ES-I3 (cell line): ENCODE measurements at regions not wholly inside any gene's neighbourhood (a gene's known extent, or its start where the extent isn't known, plus 50 kb on each side); places are given as distances from the start of the nearest gene placed in this dataset.
"Not testable (repeated sequence)": the region's sequence is repeated elsewhere in the genome, so short reads cannot be mapped to it uniquely, and the experiment has no call there.

Experiments used
- H3K36me3 ChIP-seq: 2 replicates; pipeline ENCODE4 v1.6.1; 2013; ENCODE audit warnings: mild to moderate bottlenecking, low read length, control low read depth, moderate library complexity; ENCODE audit not compliant: insufficient read depth
- H3K4me1 ChIP-seq: 2 replicates; pipeline ENCODE4 v1.6.1; 2013; ENCODE audit warnings: mild to moderate bottlenecking, control low read depth, low read length; ENCODE audit not compliant: insufficient read depth
- H3K9ac ChIP-seq: 2 replicates; pipeline ENCODE4 v1.6.1; 2013; ENCODE audit warnings: low read depth, mild to moderate bottlenecking, low read length, moderate library complexity
- H3K9me3 ChIP-seq: 2 replicates; pipeline ENCODE4 v1.6.1; 2013; ENCODE audit warnings: mild to moderate bottlenecking, low read length, moderate library complexity; ENCODE audit not compliant: control insufficient read depth, insufficient read depth

DNA sequence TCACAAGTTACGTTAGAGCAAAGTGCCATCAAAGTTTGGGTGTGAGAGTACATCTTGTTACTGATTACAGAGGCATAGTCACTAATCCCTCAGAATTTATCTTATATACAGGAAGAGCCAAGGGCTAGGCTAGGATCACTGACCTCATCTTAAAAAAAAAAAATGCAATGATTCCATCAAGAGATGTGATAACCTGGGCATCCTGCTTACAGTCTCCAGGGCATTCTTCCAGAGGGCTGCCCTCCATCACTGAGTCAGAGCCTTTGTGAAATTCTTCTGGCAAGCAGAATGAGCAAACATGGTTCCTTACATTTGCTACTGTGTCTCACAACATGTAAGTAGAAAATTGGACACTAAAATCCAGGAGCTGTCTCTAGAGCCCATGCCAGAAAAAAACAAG is 410.6 kb downstream of the ZFHX3 start:
- Histone ChIP-seq H3K36me3 (peaks cover 3% of the 10 kb centered on the region; the same call in 1 of the 2 replicates), H3K4me1 (no peaks in the 10 kb centered on the region), H3K9ac (no peak overlapping the region), H3K9me3 (no peaks in the 10 kb centered on the region)

DNA sequence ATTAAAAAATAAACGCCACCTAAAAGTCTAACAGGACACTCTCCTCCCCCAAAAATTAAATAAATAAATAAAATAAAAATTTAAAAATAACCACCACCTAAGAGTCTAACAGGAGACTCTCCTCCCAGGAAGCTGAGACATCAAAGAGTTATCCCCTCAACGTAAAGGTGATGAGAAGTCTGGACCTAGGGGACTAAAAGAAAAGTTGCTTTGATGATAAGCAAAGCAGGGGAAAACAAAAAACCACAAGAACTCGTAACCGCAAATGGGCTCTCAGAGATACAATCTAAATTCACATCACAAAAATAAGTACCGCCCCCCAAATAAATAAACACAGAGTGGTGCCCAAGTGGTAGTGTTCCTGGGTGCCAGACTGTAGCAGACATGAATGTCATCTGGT is 412.2 kb downstream of the ZFHX3 start:
- H3K36me3 ChIP-seq, result peaks cover 3% of the 10 kb centered on the region; the same call in 1 of the 2 replicates
- H3K9ac ChIP-seq, result no peak overlapping the region
- H3K4me1 ChIP-seq, result no peaks in the 10 kb centered on the region
- H3K9me3 ChIP-seq, result no peaks in the 10 kb centered on the region

DNA sequence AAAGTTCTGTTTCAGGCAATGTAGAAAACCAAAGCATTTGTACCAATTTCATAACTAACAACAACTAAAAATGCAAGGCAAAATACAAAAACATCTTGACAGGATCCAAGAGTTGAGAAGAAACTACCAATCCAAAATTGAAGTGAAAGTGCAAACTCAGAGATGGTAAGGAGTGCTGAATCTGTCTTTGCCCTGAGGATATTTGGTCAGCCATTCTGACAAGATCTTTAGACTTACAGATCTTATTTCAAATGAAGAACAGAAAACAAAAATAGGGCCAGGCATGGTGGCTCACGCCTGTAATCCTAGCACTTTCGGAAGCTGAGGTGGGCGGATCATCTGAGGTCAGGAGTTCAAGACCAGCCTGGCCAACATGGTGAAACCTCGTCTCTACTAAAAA is 412.8 kb downstream of the ZFHX3 start:
- Histone ChIP-seq H3K9me3 (no peaks in the 10 kb centered on the region), H3K36me3 (peaks cover 3% of the 10 kb centered on the region; the same call in 1 of the 2 replicates), H3K4me1 (no peaks in the 10 kb centered on the region), H3K9ac (no peak overlapping the region)

DNA sequence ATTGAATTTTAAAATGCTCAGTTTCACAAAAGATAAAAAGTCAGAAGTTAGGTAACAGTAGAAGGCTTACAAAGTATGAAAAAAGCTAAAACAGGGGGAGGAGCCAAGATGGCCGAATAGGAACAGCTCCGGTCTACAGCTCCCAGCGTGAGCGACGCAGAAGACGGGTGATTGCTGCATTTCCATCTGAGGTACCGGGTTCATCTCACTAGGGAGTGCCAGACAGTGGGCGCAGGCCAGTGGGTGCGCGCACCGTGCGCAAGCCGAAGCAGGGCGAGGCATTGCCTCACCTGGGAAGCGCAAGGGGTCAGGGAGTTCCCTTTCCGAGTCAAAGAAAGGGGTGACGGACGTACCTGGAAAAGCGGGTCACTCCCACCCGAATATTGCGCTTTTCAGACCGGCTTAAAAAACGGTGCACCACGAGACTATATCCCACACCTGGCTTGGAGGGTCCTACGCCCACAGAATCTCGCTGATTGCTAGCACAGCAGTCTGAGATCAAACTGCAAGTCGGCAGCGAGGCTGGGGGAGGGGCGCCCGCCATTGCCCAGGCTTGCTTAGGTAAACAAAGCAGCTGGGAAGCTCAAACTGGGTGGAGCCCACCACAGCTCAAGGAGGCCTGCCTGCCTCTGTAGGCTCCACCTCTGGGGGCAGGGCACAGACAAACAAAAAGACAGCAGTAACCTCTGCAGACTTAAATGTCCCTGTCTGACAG is 420.6 kb downstream of the ZFHX3 start:
- not testable (repeated sequence) for H3K4me1 ChIP-seq, H3K36me3 ChIP-seq, H3K9me3 ChIP-seq
- H3K9ac ChIP-seq, result peak overlapping the region; percentile 48

DNA sequence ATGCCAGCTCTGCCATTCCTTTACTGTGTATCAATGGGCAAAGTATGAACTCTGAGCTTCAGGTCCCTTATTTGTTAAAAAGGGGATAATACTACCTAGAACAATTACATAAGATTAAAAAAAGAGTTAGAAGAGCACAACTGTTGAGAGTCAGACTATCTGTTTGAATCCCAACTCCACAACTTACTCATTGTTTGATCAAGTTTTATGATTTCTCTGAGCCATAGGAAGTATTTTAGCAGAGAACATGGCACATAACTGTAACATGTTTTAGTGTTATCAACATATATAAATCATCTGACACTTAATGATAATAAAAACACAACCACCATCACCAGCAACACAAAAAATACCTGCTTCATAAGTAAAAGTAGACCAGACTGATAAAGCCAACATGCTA is 421.3 kb downstream of the ZFHX3 start:
- no peaks in the 10 kb centered on the region for H3K9me3 ChIP-seq
- no peaks in the 10 kb centered on the region for H3K4me1 ChIP-seq
- peak overlapping the region; percentile 48 for H3K9ac ChIP-seq
- H3K36me3 ChIP-seq, result no peaks in the 10 kb centered on the region

DNA sequence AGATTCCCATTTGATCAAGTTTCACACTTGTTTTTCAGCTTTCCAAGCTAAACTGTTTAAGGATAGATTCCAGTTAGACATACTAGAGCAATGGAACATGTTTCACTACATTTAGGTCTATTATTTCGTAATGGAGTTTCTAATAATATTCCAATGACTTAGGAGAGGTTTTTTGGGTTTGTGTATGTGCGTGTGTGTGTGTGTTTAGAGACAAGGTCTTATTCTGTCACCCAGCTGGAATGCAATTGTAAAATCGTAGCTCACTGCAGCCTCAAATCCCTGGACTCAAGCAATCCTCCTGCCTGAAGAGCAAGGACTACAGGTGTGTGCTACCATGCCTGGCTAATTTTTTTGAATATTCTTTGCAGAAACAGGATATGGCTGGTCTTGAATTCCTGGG is 426.3 kb downstream of the ZFHX3 start:
- Histone ChIP-seq H3K9me3 (no peaks in the 10 kb centered on the region; the same call in 1 of the 2 replicates), H3K4me1 (no peaks in the 10 kb centered on the region), H3K9ac (no peak overlapping the region), H3K36me3 (peaks cover 3% of the 10 kb centered on the region; the same call in 1 of the 2 replicates)

DNA sequence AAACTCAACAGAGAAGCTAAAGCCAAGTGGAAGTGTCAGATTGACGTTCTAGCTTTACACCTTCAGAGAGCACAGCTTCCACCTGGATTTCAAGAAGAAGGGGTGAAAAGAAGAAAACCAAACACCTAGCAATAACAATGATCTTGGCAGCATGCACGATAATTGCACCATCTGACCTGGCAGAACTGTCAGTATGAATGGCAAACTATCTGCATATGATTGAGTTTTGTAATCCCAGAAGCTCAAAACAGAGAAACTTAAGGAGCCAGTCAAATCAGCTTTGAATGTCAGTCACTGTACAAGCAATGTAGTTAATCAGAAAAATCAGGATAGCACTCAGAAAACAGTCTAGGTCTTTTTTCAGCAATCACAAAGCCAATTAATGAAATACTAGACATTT is 427.1 kb downstream of the ZFHX3 start:
- Histone ChIP-seq H3K9ac (no peak overlapping the region), H3K9me3 (peaks cover 4% of the 10 kb centered on the region; the same call in 1 of the 2 replicates), H3K36me3 (peaks cover 3% of the 10 kb centered on the region; the same call in 1 of the 2 replicates), H3K4me1 (no peaks in the 10 kb centered on the region)

DNA sequence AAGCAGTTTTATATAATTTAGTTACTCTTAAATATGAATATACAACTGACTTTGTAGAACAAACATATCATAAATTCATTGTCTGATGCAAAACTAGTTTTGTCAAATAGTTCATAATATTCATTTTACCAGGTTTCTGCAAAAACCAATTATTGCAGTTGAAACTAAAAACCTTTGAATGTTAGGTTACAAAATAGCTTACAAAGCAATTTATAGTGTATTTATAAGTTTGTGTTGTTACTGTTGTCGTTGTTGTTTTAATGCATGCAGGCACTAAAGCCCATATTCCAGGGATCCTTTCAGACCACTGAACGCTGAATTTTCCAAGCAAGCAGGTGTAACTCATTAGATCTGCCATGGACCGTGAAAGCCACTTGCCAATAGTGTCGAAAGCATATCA is 427.6 kb downstream of the ZFHX3 start:
- Histone ChIP-seq H3K4me1 (no peaks in the 10 kb centered on the region), H3K36me3 (peaks cover 3% of the 10 kb centered on the region; the same call in 1 of the 2 replicates), H3K9me3 (peaks cover 4% of the 10 kb centered on the region; the same call in 1 of the 2 replicates), H3K9ac (no peak overlapping the region)

DNA sequence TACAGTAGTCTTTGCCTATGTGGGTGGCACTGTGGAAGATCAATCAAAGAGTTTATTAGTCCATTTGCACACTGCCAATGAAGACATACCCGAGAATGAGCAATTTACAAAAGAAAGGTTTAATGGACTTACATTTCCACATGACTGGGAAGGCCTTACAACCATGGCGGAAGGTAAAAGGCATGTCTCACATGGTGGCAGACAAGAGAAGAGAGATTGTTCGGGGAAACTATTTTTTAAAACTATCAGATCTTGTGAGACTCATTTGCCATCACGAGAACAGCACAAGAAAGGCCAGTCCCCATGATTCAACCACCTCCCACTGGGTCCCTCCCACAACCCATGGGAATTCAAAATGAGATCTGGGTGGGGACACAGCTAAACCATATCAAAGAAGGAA is 432.1 kb downstream of the ZFHX3 start:
- Histone ChIP-seq H3K36me3 (peaks cover 3% of the 10 kb centered on the region; the same call in 1 of the 2 replicates), H3K4me1 (no peaks in the 10 kb centered on the region), H3K9me3 (peaks cover 4% of the 10 kb centered on the region; the same call in 1 of the 2 replicates), H3K9ac (no peak overlapping the region)

DNA sequence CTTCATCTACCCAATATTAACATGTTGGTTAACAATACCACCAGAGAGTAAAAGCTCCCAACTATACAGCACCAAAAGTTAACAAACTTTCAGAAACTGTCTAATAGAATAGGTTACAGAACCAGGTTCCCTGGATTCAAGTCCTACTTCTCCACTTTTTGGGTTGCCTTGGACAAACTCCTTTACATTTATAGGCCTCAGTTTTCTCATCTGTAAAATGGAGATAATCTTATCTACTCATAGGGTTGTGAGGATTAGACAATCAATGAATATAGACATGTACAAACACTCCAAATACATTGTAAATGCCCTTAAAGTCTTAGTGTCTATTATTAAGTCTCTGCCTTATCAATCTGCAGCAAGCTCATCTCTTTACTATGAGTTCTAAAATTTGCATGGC is 435.2 kb downstream of the ZFHX3 start:
- H3K4me1 ChIP-seq, result peaks cover 11% of the 10 kb centered on the region
- peaks cover 4% of the 10 kb centered on the region; the same call in 1 of the 2 replicates for H3K9me3 ChIP-seq
- no peak overlapping the region for H3K9ac ChIP-seq
- H3K36me3 ChIP-seq, result peaks cover 3% of the 10 kb centered on the region; the same call in 1 of the 2 replicates

DNA sequence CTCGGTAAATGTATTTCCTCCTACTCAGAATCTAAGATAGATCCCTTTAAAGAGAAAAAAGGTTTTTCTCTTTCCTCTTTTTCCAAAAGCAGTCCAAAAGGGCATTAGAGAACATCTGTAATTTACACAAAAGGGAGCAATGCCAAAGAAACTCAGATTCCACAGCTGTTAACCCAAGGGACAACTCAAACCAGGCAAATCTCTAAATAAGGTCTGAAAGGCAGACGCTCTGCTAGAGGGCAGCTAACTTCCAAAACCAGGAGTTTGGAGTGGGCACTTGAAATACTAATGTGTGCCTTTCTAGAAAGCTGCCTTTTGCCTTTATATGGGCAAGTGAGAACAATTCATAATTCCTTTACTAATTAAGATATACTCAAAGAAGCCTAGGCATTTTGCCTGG is 435.7 kb downstream of the ZFHX3 start:
- Histone ChIP-seq H3K4me1 (peaks cover 11% of the 10 kb centered on the region), H3K9ac (no peak overlapping the region), H3K36me3 (peaks cover under 1% of the 10 kb centered on the region; the same call in 1 of the 2 replicates), H3K9me3 (peaks cover 4% of the 10 kb centered on the region; the same call in 1 of the 2 replicates)

DNA sequence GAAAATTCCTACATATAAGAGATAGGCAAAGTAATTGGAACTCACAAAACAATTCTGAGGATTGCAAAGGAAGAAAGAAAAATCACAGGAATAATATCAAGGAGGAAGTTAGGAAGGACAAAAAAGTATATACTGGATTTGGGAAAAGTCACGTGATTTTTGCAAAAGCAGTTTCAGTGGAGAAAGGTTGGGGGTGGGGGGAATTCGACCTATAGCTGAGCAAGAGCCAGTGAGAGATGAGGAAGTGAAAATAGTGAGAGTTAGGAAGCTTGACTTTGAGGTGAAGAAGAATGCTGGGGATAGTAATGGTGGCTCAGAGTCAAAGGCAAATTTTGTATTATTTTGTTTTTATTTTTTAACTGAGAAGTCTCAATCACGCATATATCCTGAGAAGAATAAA is 438.0 kb upstream of the PMFBP1 start:
- H3K9ac ChIP-seq, result no peak overlapping the region
- no peaks in the 10 kb centered on the region for H3K36me3 ChIP-seq

DNA sequence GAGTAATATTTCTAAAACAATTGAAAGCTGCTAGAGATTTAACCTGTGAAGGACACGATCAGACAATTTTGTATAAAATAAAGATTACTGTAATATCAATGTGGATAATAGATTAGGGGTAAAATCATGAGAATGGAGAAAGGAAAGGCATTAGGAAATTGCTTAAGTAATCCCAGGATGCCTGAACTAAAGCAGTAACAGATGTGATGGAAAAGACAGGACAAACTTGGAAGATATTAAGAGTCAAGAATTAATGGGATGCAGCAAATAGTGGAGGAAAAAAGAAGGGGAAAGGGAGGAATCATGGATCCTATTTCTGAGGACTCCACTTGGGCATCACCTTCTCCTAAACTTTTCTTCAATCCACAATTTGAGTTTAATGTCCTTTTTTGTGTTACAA is 437.1 kb upstream of the PMFBP1 start:
- no peaks in the 10 kb centered on the region for H3K36me3 ChIP-seq
- peaks cover 11% of the 10 kb centered on the region for H3K4me1 ChIP-seq
- no peak overlapping the region for H3K9ac ChIP-seq
- H3K9me3 ChIP-seq, result no peaks in the 10 kb centered on the region

More for the DNA sequence above, 438.0 kb upstream of the PMFBP1 start:
- Histone ChIP-seq H3K4me1 (peaks cover 11% of the 10 kb centered on the region), H3K9me3 (no peaks in the 10 kb centered on the region)

DNA sequence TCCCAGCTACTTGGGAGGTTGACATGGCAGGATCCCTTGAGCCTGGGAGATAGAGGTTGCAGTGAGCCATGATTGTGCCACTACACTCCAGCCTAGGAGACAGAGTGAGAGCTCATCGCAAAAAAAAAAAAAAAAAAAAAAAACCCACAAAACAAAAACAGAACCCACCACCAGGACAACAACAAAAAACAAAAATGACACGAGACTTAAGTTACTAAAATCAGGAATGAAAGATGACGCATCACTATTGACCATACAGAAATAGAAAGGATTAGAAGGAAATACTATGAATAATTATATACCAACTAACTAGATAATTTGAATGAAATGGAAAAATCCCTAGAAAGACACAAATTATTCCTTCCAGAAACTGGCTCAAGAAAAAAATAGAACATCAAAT is 432.4 kb upstream of the PMFBP1 start:
- H3K36me3 ChIP-seq, result no peaks in the 10 kb centered on the region
- H3K4me1 ChIP-seq, result 0 out of 2 replicates have a peak, but pooled peaks cover under 1% of the 10 kb centered on the region
- no peak overlapping the region for H3K9ac ChIP-seq
- no peaks in the 10 kb centered on the region for H3K9me3 ChIP-seq

DNA sequence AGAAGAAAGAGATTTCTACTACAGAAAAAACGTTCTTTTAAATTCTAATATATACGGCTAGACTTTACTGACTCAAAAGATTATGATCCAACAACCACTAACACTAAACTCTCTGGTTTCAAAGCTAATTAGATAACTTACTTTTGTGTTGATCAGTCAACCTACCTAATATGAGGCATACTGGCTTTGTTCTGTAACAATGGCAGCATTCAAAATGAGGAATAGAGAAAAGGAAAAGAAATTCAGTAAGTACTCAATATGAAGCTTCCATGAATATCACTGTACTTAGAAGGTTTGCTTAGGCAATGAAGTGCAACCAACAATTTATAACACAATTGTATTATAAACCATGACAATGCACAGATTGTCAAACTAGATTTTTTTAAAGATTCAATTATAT is 430.5 kb upstream of the PMFBP1 start:
- no peaks in the 10 kb centered on the region for H3K4me1 ChIP-seq
- H3K9ac ChIP-seq, result no peak overlapping the region
- no peaks in the 10 kb centered on the region for H3K36me3 ChIP-seq
- H3K9me3 ChIP-seq, result no peaks in the 10 kb centered on the region
